PFSK-1 (cell line): ENCODE measurements at regions not wholly inside any gene's neighbourhood (a gene's known extent, or its start where the extent isn't known, plus 50 kb on each side); places are given as distances from the start of the nearest gene placed in this dataset.

Experiments used
- FOXP2 ChIP-seq: optimal IDR thresholded peaks from 2 replicates; pipeline ENCODE3; 2011; ENCODE audit warnings: borderline replicate concordance, control low read depth, inconsistent platforms; ENCODE audit not compliant: insufficient read depth; ENCODE audit errors: extremely low read length, extremely low read depth
- POLR2AphosphoS5 ChIP-seq: IDR thresholded peaks from 2 replicates; pipeline ENCODE4 v1.6.1; 2012; ENCODE audit warnings: low read depth, mild to moderate bottlenecking, control low read depth, low read length, moderate library complexity
- REST ChIP-seq, 2 experiments: IDR thresholded peaks; 2 replicates each; pipeline versions ENCODE4 v1.6.1 to v1.8.0; 2011 to 2012; ENCODE audit warnings: low read depth in 2 of 2, low read length in 2 of 2, control low read depth in 1 of 2, inconsistent platforms in 1 of 2, mild to moderate bottlenecking in 1 of 2, moderate library complexity in 1 of 2; ENCODE audit not compliant: insufficient read depth in 1 of 2
- SIN3A ChIP-seq: IDR thresholded peaks from 2 replicates; pipeline ENCODE4 v1.6.1; 2012; ENCODE audit warnings: mild to moderate bottlenecking, low read length, moderate library complexity, borderline replicate concordance; ENCODE audit not compliant: insufficient read depth
- TAF1 ChIP-seq: IDR thresholded peaks from 2 replicates; pipeline ENCODE4 v1.6.1; 2012; ENCODE audit warnings: low read length, control low read depth, borderline replicate concordance; ENCODE audit not compliant: insufficient read depth

- TF ChIP-seq REST (IDR thresholded peaks at IDR 0.05; ENCODE audit: insufficient read depth in 1 of 2, low read depth in 2 of 2, low read length in 2 of 2) (no peak), TAF1 (no peak), POLR2AphosphoS5 (no peak), SIN3A (no peak), FOXP2 (no peak)
Observed at GRCh38 chr1:22318279-22318981, 133.2 kb upstream of the ZBTB40 start.

GRCh38 chr1:22319608-22320007 is 132.0 kb upstream of the ZBTB40 start:
- TF ChIP-seq FOXP2 (no peak), REST (IDR thresholded peaks at IDR 0.05; ENCODE audit: insufficient read depth in 1 of 2, low read depth in 2 of 2, low read length in 2 of 2) (no peak), TAF1 (no peak), SIN3A (no peak), POLR2AphosphoS5 (no peak)

GRCh38 chr1:22320587-22321344 is 130.9 kb upstream of the ZBTB40 start:
- TF ChIP-seq REST (IDR thresholded peaks at IDR 0.05; ENCODE audit: insufficient read depth in 1 of 2, low read depth in 2 of 2, low read length in 2 of 2) = no peak
- TF ChIP-seq POLR2AphosphoS5 = no peak
- TF ChIP-seq TAF1 = no peak
- no peak for TF ChIP-seq FOXP2
- no peak for TF ChIP-seq SIN3A

GRCh38 chr1:22321917-22322316 is 129.7 kb upstream of the ZBTB40 start:
- TF ChIP-seq TAF1 (no peak), REST (IDR thresholded peaks at IDR 0.05; ENCODE audit: insufficient read depth in 1 of 2, low read depth in 2 of 2, low read length in 2 of 2) (no peak), FOXP2 (no peak), POLR2AphosphoS5 (no peak), SIN3A (no peak)
